ENCODE measurements at regions not wholly inside any gene's neighbourhood (a gene's known extent, or its start where the extent isn't known, plus 50 kb on each side); places are given as distances from the start of the nearest gene placed in this dataset.

DNA sequence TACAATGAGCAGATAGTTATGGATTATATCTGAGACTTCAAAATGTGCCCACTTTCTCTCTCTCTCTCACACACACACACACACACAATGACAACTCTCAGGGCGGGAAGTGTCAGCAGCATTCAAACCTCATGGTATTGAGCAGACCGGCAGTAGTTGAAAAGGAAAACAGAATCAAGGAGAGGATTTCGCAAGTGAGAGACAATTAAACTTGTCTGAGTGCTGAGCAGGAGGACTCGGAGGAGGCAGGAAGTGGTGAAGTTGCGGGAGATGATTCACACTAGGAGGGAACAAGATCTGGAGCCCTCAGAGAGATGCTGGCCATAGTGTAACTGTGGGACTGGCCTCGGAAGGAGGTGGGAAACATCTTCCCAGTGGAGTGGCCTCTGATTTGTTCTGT, 353.1 kb downstream of the EFNB2 start:
- H3K27me3 ChIP-seq (ENCODE audit: control insufficient read depth, insufficient read depth, low read length), result no peaks in the 10 kb centered on the region
- H2AK5ac ChIP-seq (ENCODE audit: low read depth, low read length), result no peak overlapping the region
- peaks cover 4% of the 10 kb centered on the region; the same call in 1 of the 2 replicates for H3K9me1 ChIP-seq (ENCODE audit: insufficient read depth, low read length)
- peak overlapping the region; percentile 49; the same call in 1 of the 2 replicates for H3K14ac ChIP-seq (replicated peaks; ENCODE audit: low read depth, low read length)
- no peaks in the 10 kb centered on the region for H3K4me1 ChIP-seq (ENCODE audit: control insufficient read depth, insufficient read depth, low read length)
- H3K18ac ChIP-seq (ENCODE audit: low read depth, low read length), result no peak overlapping the region
- DNase-seq, result peak; percentile 92
- H3K56ac ChIP-seq (ENCODE audit: extremely low read depth, insufficient read depth, low read length), result no peak overlapping the region
- no peaks in the 10 kb centered on the region for H3K36me3 ChIP-seq (ENCODE audit: control insufficient read depth, insufficient read depth, low read length)
- peak overlapping the region; percentile 74 for H2AFZ ChIP-seq (replicated peaks; ENCODE audit: low read length, poor library complexity)
- peak overlapping the region; percentile 7 to 67; a peak in 1 of 4 replicates for H4K8ac ChIP-seq (ENCODE audit: low read depth in 2 of 2, low read length in 2 of 2)
- POLR2A ChIA-PET (ENCODE audit: unreplicated experiment), result no interaction called here
- H3K4me3 ChIP-seq (ENCODE audit: insufficient read depth, low read depth, low read length), result no peak overlapping the region
- peak overlapping the region; percentile 78 for H2BK120ac ChIP-seq (ENCODE audit: low read depth, low read length)
- in situ Hi-C loops (cut with MboI; ENCODE audit: low sequenced_read_pairs), result no loop called here
- intact Hi-C loops (cut with micrococcal nuclease), result no loop called here
- H4K5ac ChIP-seq (ENCODE audit: low read depth, low read length), result no peak overlapping the region
- no peaks in the 10 kb centered on the region for H4K20me1 ChIP-seq (ENCODE audit: insufficient read depth, low read length)
- H2BK5ac ChIP-seq (ENCODE audit: low read depth, low read length, poor library complexity, severe bottlenecking), result peak overlapping the region; percentile 41
- no peak overlapping the region for H3K27ac ChIP-seq (ENCODE audit: insufficient read depth, low read length)
- dilution Hi-C loops (cut with HindIII; ENCODE audit: low sequenced_read_pairs, unreplicated experiment), result no loop called here
- H3K23ac ChIP-seq (ENCODE audit: low read depth, low read length), result no peak overlapping the region
- no CpG with 5 or more reads among the region's 6 CpGs for WGBS, 2 experiments (ENCODE audit: extremely low coverage in 2 of 2, insufficient read length in 1 of 2)
- H3K9ac ChIP-seq (ENCODE audit: low read depth, low read length), result no peak overlapping the region
- CTCF ChIA-PET, result no interaction called here
- H2AK9ac ChIP-seq (replicated peaks; ENCODE audit: low read depth, low read length, poor library complexity), result no peak overlapping the region
- no TSS peak for BruUV-seq (replicated peaks)
- H3K4me2 ChIP-seq (ENCODE audit: low read depth, low read length), result peak overlapping the region; percentile 66
- H3K79me1 ChIP-seq (ENCODE audit: low read depth in 1 of 2, low read length in 2 of 2), result no peaks in the 10 kb centered on the region
- H4K91ac ChIP-seq (ENCODE audit: insufficient read depth, low read depth, low read length), result peak overlapping the region; percentile 2; the same call in 1 of the 2 replicates
- TF ChIP-seq BHLHE40 (IDR thresholded peaks at IDR 0.05; ENCODE audit: low read depth, low read length), result no peak
- TF ChIP-seq SMC3 (IDR thresholded peaks at IDR 0.05; ENCODE audit: low read depth, low read length), result peak; percentile 7; the same call in 1 of the 2 replicates
- peak; percentile 98 for TF ChIP-seq CEBPB (IDR thresholded peaks at IDR 0.05; ENCODE audit: low read depth, low read length)
- no peak for TF ChIP-seq POLR2A (IDR thresholded peaks at IDR 0.05; ENCODE audit: low read depth, low read length)
- H3K4ac ChIP-seq (ENCODE audit: low read depth, low read length), result peak overlapping the region; percentile 67; the same call in 1 of the 2 replicates
- ATAC-seq (ENCODE audit: low read depth), result peak; percentile 99
- no peak overlapping the region for H2BK20ac ChIP-seq (ENCODE audit: low read depth, low read length)
- H3K9me3 ChIP-seq (ENCODE audit: control insufficient read depth, insufficient read depth, low read length), result peaks cover 3% of the 10 kb centered on the region; the same call in 1 of the 2 replicates
- H2BK15ac ChIP-seq (ENCODE audit: low read depth, low read length), result peak overlapping the region; percentile 71; the same call in 2 of the 3 replicates

Data from IMR-90 (cell line).